ENCODE measurements at regions not wholly inside any gene's neighbourhood (a gene's known extent, or its start where the extent isn't known, plus 50 kb on each side); places are given as distances from the start of the nearest gene placed in this dataset.

DNA sequence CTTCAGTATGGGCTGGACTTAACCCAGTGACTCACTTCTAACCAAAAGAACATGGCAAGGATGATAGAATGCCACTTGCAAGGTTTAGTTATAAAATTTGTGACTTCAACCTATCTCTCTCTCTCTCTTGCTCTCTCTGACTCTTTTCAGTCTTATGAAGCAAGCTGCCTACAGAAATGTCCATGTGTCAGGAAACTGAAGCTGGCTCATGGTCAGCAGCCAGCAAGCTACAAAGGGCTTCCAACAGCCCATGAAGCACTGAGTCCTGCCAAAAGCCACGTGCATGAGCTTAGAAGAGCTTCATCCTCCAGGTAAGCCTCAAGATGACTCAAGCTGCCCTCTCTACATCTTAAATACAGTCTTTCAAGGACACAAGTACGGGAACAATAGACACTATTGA, 100.3 kb downstream of the HS3ST1 start:
- ChIA-PET POLR2A (no interaction called here), CTCF (interaction anchor here (1.3 kb wide), 1 partner anchor 96 kb away, joined by 3 read pairs; no protein-coding TSS in a partner anchor)
- no peak for DNase-seq (ENCODE audit: extremely low spot score)
- TF ChIP-seq, protein P1, sequence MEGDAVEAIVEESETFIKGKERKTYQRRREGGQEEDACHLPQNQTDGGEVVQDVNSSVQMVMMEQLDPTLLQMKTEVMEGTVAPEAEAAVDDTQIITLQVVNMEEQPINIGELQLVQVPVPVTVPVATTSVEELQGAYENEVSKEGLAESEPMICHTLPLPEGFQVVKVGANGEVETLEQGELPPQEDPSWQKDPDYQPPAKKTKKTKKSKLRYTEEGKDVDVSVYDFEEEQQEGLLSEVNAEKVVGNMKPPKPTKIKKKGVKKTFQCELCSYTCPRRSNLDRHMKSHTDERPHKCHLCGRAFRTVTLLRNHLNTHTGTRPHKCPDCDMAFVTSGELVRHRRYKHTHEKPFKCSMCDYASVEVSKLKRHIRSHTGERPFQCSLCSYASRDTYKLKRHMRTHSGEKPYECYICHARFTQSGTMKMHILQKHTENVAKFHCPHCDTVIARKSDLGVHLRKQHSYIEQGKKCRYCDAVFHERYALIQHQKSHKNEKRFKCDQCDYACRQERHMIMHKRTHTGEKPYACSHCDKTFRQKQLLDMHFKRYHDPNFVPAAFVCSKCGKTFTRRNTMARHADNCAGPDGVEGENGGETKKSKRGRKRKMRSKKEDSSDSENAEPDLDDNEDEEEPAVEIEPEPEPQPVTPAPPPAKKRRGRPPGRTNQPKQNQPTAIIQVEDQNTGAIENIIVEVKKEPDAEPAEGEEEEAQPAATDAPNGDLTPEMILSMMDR (IDR thresholded peaks at IDR 0.05; ENCODE audit: control extremely low read depth, extremely low read depth, low read depth, missing control alignments): no peak

DNA sequence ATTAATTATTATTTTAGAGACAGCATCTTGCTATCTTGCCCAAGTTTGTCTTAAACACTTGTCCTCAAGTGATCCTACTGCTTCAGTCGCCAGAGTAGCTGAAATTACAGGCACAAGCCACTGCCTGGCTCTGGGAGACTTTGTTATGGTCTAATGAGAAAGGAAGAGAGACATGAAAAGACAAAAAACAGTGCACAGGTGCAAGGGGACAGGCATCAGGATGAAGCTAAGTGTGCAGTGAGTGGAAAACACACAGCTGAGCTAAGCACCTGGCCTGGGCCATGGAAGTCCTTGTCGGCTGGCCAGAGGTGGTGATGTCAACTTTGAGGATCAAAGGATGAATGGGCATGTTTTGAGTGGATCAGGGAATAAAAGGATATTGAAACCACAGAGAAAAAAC, 102.7 kb downstream of the HS3ST1 start:
- ChIA-PET POLR2A (no interaction called here), CTCF (interaction anchor here (1.0 to 1.9 kb wide), 2 partner anchors 12 to 15 kb away, joined by 5 read pairs; no protein-coding TSS in a partner anchor)
- TF ChIP-seq, protein P1 (IDR thresholded peaks at IDR 0.05; ENCODE audit: control extremely low read depth, extremely low read depth, low read depth, missing control alignments): no peak

DNA sequence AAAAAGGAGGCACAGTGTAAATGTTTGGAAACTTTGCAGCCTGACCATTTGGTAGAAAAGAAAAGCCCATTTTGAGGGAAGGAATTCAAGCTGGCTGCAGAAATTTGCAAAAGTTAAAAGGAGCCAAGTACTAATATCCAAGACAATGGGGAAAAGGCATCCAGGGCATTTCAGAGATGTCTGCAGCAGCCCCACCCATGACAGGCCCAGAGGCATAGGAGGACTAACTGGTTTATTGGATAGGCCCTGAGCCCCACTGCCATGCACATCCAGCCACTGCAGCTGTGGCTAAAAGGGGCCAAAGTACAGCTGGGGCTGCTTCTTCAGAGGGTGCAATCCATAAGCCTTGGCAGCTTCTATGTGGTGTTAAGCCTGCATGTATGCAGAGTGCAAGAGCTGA, 104.9 kb downstream of the HS3ST1 start:
- TF ChIP-seq, protein P1 (IDR thresholded peaks at IDR 0.05; ENCODE audit: control extremely low read depth, extremely low read depth, low read depth, missing control alignments): no peak
- ChIA-PET CTCF (interaction anchor here (1.0 to 1.7 kb wide), 4 partner anchors 9 to 159 kb away, joined by 3 read pairs; no protein-coding TSS in a partner anchor), POLR2A (no interaction called here)
- no peak for DNase-seq (ENCODE audit: extremely low spot score)

More for the DNA sequence above, 102.7 kb downstream of the HS3ST1 start:
- DNase-seq (ENCODE audit: extremely low spot score): no peak

DNA sequence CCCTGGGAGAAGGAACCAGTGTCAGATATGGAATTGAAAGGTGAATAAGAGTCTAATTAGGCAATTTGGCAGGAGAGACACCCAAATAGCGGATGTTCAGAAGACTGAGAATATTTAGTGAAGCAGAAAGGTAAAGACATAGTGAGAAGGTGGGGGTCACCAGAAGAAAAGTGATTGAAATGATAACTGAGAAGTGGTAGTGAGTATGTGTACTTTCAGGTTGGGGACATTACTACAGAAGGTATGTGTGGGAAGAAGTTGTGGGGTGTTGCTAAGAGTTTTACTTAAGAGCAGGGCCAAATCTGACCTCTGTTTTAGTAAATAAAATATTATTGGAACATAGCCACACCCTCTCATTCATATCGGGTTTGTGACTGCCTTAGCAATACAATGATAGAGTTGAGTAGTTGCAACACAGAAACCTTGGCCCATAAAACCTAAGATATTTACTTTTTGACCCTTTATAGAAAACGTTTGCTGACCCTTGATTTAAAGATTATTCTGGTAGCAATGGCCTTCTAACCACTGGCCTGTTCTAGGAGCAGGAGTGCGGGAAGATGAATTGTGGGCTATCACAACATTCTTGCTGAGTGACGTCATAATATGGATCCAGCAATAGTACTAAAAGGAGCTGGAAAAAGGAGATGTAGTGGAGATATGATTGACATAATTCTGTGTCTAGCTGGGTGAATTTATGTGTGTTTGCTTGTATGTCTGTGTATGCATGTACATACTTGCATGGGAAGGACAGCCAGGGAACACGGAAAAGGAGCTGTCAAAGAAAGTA, 115.3 kb downstream of the HS3ST1 start:
- ChIA-PET POLR2A (no interaction called here), CTCF (interaction anchor here (1.3 kb wide), 1 partner anchor 12 kb away, joined by 5 read pairs; no protein-coding TSS in a partner anchor)
- TF ChIP-seq, protein P1 (IDR thresholded peaks at IDR 0.05; ENCODE audit: control extremely low read depth, extremely low read depth, low read depth, missing control alignments): no peak
- no peak for DNase-seq (ENCODE audit: extremely low spot score)

DNA sequence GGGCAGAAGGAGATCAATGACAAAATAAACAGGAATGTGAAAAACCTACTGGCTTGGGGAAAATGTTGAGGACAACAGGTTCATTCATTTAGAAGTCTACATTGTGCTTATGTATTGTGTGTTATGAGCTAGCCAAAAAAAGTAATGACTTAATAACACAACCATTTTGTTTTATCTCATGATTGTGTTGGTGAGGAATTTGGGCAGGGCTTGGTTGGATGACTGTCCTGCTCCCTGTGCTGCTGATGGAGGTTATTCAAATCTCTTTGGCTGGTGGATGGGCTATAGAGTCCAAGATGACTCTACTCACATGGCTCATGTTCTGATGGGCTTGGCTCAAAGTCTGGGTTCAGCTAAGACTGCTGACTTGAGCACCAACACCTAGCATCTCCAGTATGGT, 116.3 kb downstream of the HS3ST1 start:
- TF ChIP-seq, protein P1 (IDR thresholded peaks at IDR 0.05; ENCODE audit: control extremely low read depth, extremely low read depth, low read depth, missing control alignments): no peak
- no peak for DNase-seq (ENCODE audit: extremely low spot score)
- POLR2A ChIA-PET: no interaction called here
- CTCF ChIA-PET: interaction anchor here (0.7 kb wide), 1 partner anchor 14 kb away, joined by 3 read pairs; no protein-coding TSS in a partner anchor

DNA sequence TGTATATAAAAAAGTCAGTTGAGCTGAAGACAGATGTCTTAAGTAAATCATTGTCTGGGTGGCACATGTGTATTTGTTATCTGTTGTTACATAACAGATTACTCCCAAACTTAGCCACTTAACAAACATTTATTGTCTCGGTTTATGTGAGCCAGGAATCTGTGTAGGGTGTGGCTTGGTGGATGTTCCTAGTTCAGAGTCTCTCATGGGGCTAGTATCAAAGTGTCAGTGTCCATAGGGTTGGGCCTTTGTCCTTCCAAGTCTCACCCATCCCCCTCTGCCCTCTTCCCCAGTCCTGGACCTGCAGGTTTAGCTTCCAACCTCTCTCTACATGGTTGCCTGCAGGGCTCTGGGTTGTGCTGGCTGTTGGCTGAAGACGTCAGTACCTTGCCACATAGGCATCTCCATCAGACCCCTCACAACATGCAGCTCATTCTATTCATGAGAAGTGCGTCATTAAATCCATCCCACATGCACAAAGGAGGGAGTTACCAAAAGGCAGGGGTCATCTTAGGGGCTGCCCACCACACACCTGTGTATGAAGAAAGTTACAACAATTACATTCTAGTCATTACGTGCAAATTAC, 127.5 kb downstream of the HS3ST1 start:
- ChIA-PET CTCF (interaction anchor here (1.2 to 1.4 kb wide), 2 partner anchors 27 to 36 kb away, joined by 3 read pairs; no protein-coding TSS in a partner anchor), POLR2A (no interaction called here)
- no peak for DNase-seq (ENCODE audit: extremely low spot score)
- TF ChIP-seq, protein P1 (IDR thresholded peaks at IDR 0.05; ENCODE audit: control extremely low read depth, extremely low read depth, low read depth, missing control alignments): no peak
